Loucy (cell line): ENCODE measurements at regions not wholly inside any gene's neighbourhood (a gene's known extent, or its start where the extent isn't known, plus 50 kb on each side); places are given as distances from the start of the nearest gene placed in this dataset.

ENCODE experiments used
- H2AFZ ChIP-seq: fragments of 200-600 bp; sonication (generic); 2 replicates; pipeline ENCODE4 v1.6.0; 2016; ENCODE audit warnings: antibody characterized with exemption, mild to moderate bottlenecking, low read length, moderate library complexity
- H3F3A ChIP-seq: fragments of 200-600 bp; 2 replicates; pipeline ENCODE4 v1.6.0; 2016; ENCODE audit warnings: antibody characterized with exemption, low read depth, mild to moderate bottlenecking
- H3K27me3 ChIP-seq: fragments of 200-600 bp; sonication (generic); 2 replicates; pipeline ENCODE4 v1.6.1; 2014; ENCODE audit warnings: low read length, mild to moderate bottlenecking; ENCODE audit not compliant: insufficient read depth, poor library complexity, severe bottlenecking
- H3K36me3 ChIP-seq: fragments of 200-600 bp; sonication (generic); 2 replicates; pipeline ENCODE4 v1.6.1; 2016; ENCODE audit warnings: low read length; ENCODE audit not compliant: insufficient read depth
- H3K4me1 ChIP-seq: fragments of 200-600 bp; sonication (generic); 2 replicates; pipeline ENCODE4 v1.5.1; 2014; ENCODE audit warnings: low read length, mild to moderate bottlenecking; ENCODE audit not compliant: insufficient read depth, poor library complexity, severe bottlenecking
- H3K4me2 ChIP-seq: fragments of 200-600 bp; sonication (generic); 2 replicates; pipeline ENCODE4 v1.6.0; 2014; ENCODE audit warnings: antibody characterized with exemption, low read length, low read depth, mild to moderate bottlenecking; ENCODE audit not compliant: poor library complexity, severe bottlenecking
- H3K4me3 ChIP-seq: fragments of 200-600 bp; sonication (generic); 2 replicates; pipeline ENCODE4 v1.5.1; 2014; ENCODE audit warnings: low read length, mild to moderate bottlenecking, mixed read lengths; ENCODE audit not compliant: poor library complexity, severe bottlenecking
- H3K79me2 ChIP-seq: fragments of 200-600 bp; sonication (generic); 2 replicates; pipeline ENCODE4 v1.6.1; 2014; ENCODE audit warnings: low read length; ENCODE audit not compliant: insufficient read depth
- H3K9ac ChIP-seq: fragments of 200-600 bp; sonication (generic); 2 replicates; pipeline ENCODE4 v1.6.0; 2014; ENCODE audit warnings: mild to moderate bottlenecking, low read depth, low read length, moderate library complexity; ENCODE audit not compliant: poor library complexity, severe bottlenecking
- H3K9me2 ChIP-seq: fragments of 200-600 bp; sonication (generic); replicated peaks from 2 replicates; pipeline ENCODE4 v1.6.1; 2016; ENCODE audit warnings: low read depth, low read length, mixed read lengths
- H3K9me3 ChIP-seq: fragments of 200-600 bp; sonication (generic); 2 replicates; pipeline ENCODE4 v1.6.1; 2014; ENCODE audit warnings: mild to moderate bottlenecking, antibody characterized with exemption, low read length, low read depth; ENCODE audit not compliant: insufficient read depth
- H4K20me1 ChIP-seq: fragments of 200-600 bp; sonication (generic); 2 replicates; pipeline ENCODE4 v1.6.0; 2014; ENCODE audit warnings: antibody characterized with exemption, low read length, mild to moderate bottlenecking; ENCODE audit not compliant: insufficient read depth, poor library complexity, severe bottlenecking
- CTCF ChIP-seq: fragments of 200-600 bp; sonication (generic); conservative IDR thresholded peaks from 2 replicates; pipeline ENCODE4 v1.5.1; 2014; ENCODE audit warnings: mild to moderate bottlenecking, antibody characterized with exemption, low read length
- EZH2phosphoT487 ChIP-seq: fragments of 200-600 bp; IDR thresholded peaks from 2 replicates; pipeline ENCODE4 v1.6.1; 2018; ENCODE audit warnings: antibody characterized with exemption, mild to moderate bottlenecking, moderate library complexity, borderline replicate concordance

GRCh38 chr14:38718519-38718918 is 384.5 kb downstream of the SEC23A start:
- H3K27me3 ChIP-seq: no peaks in the 10 kb centered on the region
- no peaks in the 10 kb centered on the region for H3F3A ChIP-seq
- no peaks in the 10 kb centered on the region for H4K20me1 ChIP-seq

GRCh38 chr14:38716926-38717325 is 386.1 kb downstream of the SEC23A start:
- H3K27me3 ChIP-seq: no peaks in the 10 kb centered on the region
- no peaks in the 10 kb centered on the region for H3F3A ChIP-seq
- no peak overlapping the region for H3K4me3 ChIP-seq
- no peak overlapping the region for H3K9ac ChIP-seq
- no peaks in the 10 kb centered on the region for H4K20me1 ChIP-seq
- no peaks in the 10 kb centered on the region for H3K9me2 ChIP-seq
- no peak overlapping the region for H2AFZ ChIP-seq
- no peaks in the 10 kb centered on the region for H3K79me2 ChIP-seq
- no peaks in the 10 kb centered on the region for H3K9me3 ChIP-seq
- no peak overlapping the region for H3K4me2 ChIP-seq
- TF ChIP-seq CTCF (no peak), EZH2phosphoT487 (no peak)
- H3K4me1 ChIP-seq: no peaks in the 10 kb centered on the region
- no peaks in the 10 kb centered on the region for H3K36me3 ChIP-seq

More at GRCh38 chr14:38718519-38718918, 384.5 kb downstream of the SEC23A start:
- TF ChIP-seq EZH2phosphoT487: no peak
- TF ChIP-seq CTCF: no peak
- H2AFZ ChIP-seq: no peak overlapping the region
- no peaks in the 10 kb centered on the region for H3K4me1 ChIP-seq
- no peaks in the 10 kb centered on the region for H3K9me2 ChIP-seq
- H3K9me3 ChIP-seq: no peaks in the 10 kb centered on the region
- no peak overlapping the region for H3K4me3 ChIP-seq
- H3K36me3 ChIP-seq: no peaks in the 10 kb centered on the region
- H3K4me2 ChIP-seq: no peak overlapping the region
- no peaks in the 10 kb centered on the region for H3K79me2 ChIP-seq
- H3K9ac ChIP-seq: no peak overlapping the region

GRCh38 chr14:38710881-38711280 is 392.2 kb downstream of the SEC23A start:
- Histone ChIP-seq H3K4me2 (no peak overlapping the region), H3K27me3 (no peaks in the 10 kb centered on the region), H3K79me2 (no peaks in the 10 kb centered on the region), H3K36me3 (no peaks in the 10 kb centered on the region), H3K9ac (no peak overlapping the region), H4K20me1 (no peaks in the 10 kb centered on the region), H3K9me2 (no peaks in the 10 kb centered on the region), H3K9me3 (no peaks in the 10 kb centered on the region), H3K4me3 (no peak overlapping the region), H3F3A (no peaks in the 10 kb centered on the region), H2AFZ (no peak overlapping the region), H3K4me1 (no peaks in the 10 kb centered on the region)
- TF ChIP-seq CTCF (no peak), EZH2phosphoT487 (no peak)
